GM18507 (cell line): ENCODE measurements at regions not wholly inside any gene's neighbourhood (a gene's known extent, or its start where the extent isn't known, plus 50 kb on each side); places are given as distances from the start of the nearest gene placed in this dataset.

Experiments
- DNase-seq: peaks from one replicate; pipeline ENCODE4 v3.0.0; 2011; ENCODE audit warnings: low read depth; ENCODE audit not compliant: insufficient read length; ENCODE audit errors: extremely low spot score
- FAIRE-seq: peaks from 2 replicates; lab custom pipeline; 2011; peaks lifted over from hg19 to GRCh38; lab: Jason Lieb, UNC

- FAIRE-seq: no peak
These were observed 204.5 kb upstream of the CXCL12 start for GRCh38 chr10:44589181-44589943.

GRCh38 chr10:44589944-44590449, 205.1 kb upstream of the CXCL12 start:
- DNase-seq (no peak), FAIRE-seq (no peak)

More at GRCh38 chr10:44589181-44589943, 204.5 kb upstream of the CXCL12 start:
- DNase-seq: no peak

GRCh38 chr10:44591911-44592310, 207.0 kb upstream of the CXCL12 start:
- FAIRE-seq: no peak
- DNase-seq: no peak

- DNase-seq: no peak
- no peak for FAIRE-seq
These were observed 209.1 kb upstream of the CXCL12 start for GRCh38 chr10:44593952-44594351.

GRCh38 chr10:44607116-44607515, 222.2 kb upstream of the CXCL12 start:
- FAIRE-seq (no peak), DNase-seq (no peak)

- DNase-seq (no peak), FAIRE-seq (no peak)
These were observed 234.0 kb upstream of the CXCL12 start for GRCh38 chr10:44618910-44619309.

- FAIRE-seq (no peak), DNase-seq (no peak)
These were observed 234.6 kb upstream of the CXCL12 start for GRCh38 chr10:44619521-44619920.

GRCh38 chr10:44619975-44620374, 235.1 kb upstream of the CXCL12 start:
- FAIRE-seq (no peak), DNase-seq (no peak)

GRCh38 chr10:44627591-44628354, 242.9 kb upstream of the CXCL12 start:
- FAIRE-seq: no peak
- DNase-seq: no peak

- FAIRE-seq: no peak
- DNase-seq: no peak
These were observed 244.0 kb upstream of the CXCL12 start for GRCh38 chr10:44628921-44629320.

- no peak for DNase-seq
These were observed 250.3 kb upstream of the CXCL12 start for GRCh38 chr10:44635176-44635575.

GRCh38 chr10:44636625-44637024, 251.7 kb upstream of the CXCL12 start:
- FAIRE-seq (no peak), DNase-seq (no peak)

More at GRCh38 chr10:44635176-44635575, 250.3 kb upstream of the CXCL12 start:
- no peak for FAIRE-seq

- FAIRE-seq: no peak
These were observed 255.5 kb upstream of the CXCL12 start for GRCh38 chr10:44640429-44640828.

GRCh38 chr10:44647473-44647872, 262.6 kb upstream of the CXCL12 start:
- FAIRE-seq (no peak), DNase-seq (no peak)

More at GRCh38 chr10:44640429-44640828, 255.5 kb upstream of the CXCL12 start:
- DNase-seq: no peak

GRCh38 chr10:44647877-44648542, 263.1 kb upstream of the CXCL12 start:
- FAIRE-seq (peak; percentile 88), DNase-seq (no peak)

- FAIRE-seq (no peak), DNase-seq (no peak)
These were observed 260.2 kb upstream of the TMEM72 start for GRCh38 chr10:44650691-44651661.

- no peak for FAIRE-seq
- DNase-seq: no peak
These were observed 259.3 kb upstream of the TMEM72 start for GRCh38 chr10:44651834-44652233.

- no peak for DNase-seq
- no peak for FAIRE-seq
These were observed 251.8 kb upstream of the TMEM72 start for GRCh38 chr10:44659320-44659719.

GRCh38 chr10:44660271-44660670, 250.9 kb upstream of the TMEM72 start:
- DNase-seq: no peak
- no peak for FAIRE-seq
